Tibial nerve (tissue), 3 donors: ENCODE measurements at regions not wholly inside any gene's neighbourhood (a gene's known extent, or its start where the extent isn't known, plus 50 kb on each side); places are given as distances from the start of the nearest gene placed in this dataset.

ENCODE experiments used
- POLR2A ChIP-seq, 2 donors: fragments of 450-650 bp; IDR thresholded peaks; one replicate each; pipeline ENCODE4 v1.6.1; 2017; ENCODE audit warnings: antibody characterized with exemption in 2 of 2, mild to moderate bottlenecking in 2 of 2, moderate library complexity in 2 of 2
- TF ChIP-seq, protein P1 (sequence below), 5 experiments: fragments of 200-600 bp in 3 of 5; fragments of 450-650 bp in 2 of 5; sonication (generic) in 3 of 5; IDR thresholded peaks; one replicate each; pipeline ENCODE4 v1.5.1; 2016 to 2019; ENCODE audit warnings: antibody characterized with exemption in 5 of 5, mild to moderate bottlenecking in 3 of 5, moderate library complexity in 2 of 5

DNA sequence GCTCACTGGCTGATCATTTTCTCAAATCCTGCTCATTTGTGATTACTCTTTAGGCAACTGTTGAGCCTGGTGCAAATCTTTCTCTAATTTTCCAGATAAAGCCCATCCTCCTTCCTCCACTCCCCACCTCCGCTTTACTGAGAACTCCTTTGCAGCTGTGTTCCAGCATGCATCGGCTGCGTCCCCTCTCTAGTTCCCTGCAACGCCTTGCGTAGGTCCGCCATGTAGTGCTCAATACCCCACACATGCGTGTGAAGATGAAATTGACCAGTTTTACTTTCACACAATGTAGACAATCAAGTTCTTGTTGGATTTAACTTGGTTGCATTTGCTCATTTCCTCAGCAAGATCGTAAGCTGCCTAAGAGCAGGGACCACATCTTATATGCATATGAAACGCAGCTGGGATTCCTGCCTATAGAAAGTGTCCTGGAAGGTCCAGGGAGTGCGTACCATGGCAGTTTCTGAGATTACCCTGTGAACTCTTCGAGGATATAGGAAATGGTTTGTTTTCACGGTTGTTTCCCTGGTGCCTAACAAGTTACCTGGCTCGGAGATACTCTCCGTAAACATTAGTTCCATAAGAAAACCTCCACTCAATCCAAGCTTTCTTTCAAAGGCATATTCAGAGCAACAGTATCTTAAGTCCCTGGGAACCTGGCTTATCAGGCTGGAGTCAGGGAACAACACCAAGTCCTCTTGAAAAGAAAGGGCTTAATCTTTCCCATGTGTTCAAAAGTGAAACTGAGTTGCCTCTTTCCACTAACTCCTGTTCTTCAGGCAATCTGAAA lies 766.4 kb upstream of the ID2 start:
- TF ChIP-seq, protein P1, sequence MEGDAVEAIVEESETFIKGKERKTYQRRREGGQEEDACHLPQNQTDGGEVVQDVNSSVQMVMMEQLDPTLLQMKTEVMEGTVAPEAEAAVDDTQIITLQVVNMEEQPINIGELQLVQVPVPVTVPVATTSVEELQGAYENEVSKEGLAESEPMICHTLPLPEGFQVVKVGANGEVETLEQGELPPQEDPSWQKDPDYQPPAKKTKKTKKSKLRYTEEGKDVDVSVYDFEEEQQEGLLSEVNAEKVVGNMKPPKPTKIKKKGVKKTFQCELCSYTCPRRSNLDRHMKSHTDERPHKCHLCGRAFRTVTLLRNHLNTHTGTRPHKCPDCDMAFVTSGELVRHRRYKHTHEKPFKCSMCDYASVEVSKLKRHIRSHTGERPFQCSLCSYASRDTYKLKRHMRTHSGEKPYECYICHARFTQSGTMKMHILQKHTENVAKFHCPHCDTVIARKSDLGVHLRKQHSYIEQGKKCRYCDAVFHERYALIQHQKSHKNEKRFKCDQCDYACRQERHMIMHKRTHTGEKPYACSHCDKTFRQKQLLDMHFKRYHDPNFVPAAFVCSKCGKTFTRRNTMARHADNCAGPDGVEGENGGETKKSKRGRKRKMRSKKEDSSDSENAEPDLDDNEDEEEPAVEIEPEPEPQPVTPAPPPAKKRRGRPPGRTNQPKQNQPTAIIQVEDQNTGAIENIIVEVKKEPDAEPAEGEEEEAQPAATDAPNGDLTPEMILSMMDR (IDR thresholded peaks at IDR 0.05): no peak
- no peak for TF ChIP-seq POLR2A (IDR thresholded peaks at IDR 0.05)
